Type B pancreatic cell (in vitro differentiated cells): ENCODE measurements at regions not wholly inside any gene's neighbourhood (a gene's known extent, or its start where the extent isn't known, plus 50 kb on each side); places are given as distances from the start of the nearest gene placed in this dataset.
"Not testable (repeated sequence)": the region's sequence is repeated elsewhere in the genome, so short reads cannot be mapped to it uniquely, and the experiment has no call there.

Experiments used
- DNase-seq: peaks from one replicate; pipeline ENCODE4 v3.0.0; 2021; ENCODE audit warnings: mixed read lengths; ENCODE audit not compliant: unreplicated experiment; ENCODE audit errors: extremely low spot score
- H3K27ac Mint-ChIP-seq: 2 replicates; pipeline ENCODE4 v1.8.0; 2021; ENCODE audit warnings: mild to moderate bottlenecking, mixed read lengths
- H3K27me3 Mint-ChIP-seq: 2 replicates; pipeline ENCODE4 v1.8.0; 2021; ENCODE audit warnings: mixed read lengths
- H3K36me3 Mint-ChIP-seq: 2 replicates; pipeline ENCODE4 v1.8.0; 2021; ENCODE audit warnings: mixed read lengths
- H3K4me1 Mint-ChIP-seq: one replicate; pipeline ENCODE4 v1.8.0; 2021; ENCODE audit warnings: mixed read lengths; ENCODE audit not compliant: unreplicated experiment
- H3K4me3 Mint-ChIP-seq: 2 replicates; pipeline ENCODE4 v1.8.0; 2021; ENCODE audit warnings: mild to moderate bottlenecking, mixed read lengths
- H3K9me3 Mint-ChIP-seq: 2 replicates; pipeline ENCODE4 v1.8.0; 2021; ENCODE audit warnings: mixed read lengths
- CTCF ChIP-seq: fragments of 200-600 bp; sonication (generic); conservative IDR thresholded peaks from 2 replicates; pipeline ENCODE4 v1.5.0; 2021; ENCODE audit warnings: antibody characterized with exemption, mild to moderate bottlenecking

- H3K4me3 Mint-ChIP-seq = no peak overlapping the region
- H3K36me3 Mint-ChIP-seq = no peaks in the 10 kb centered on the region
- no peak overlapping the region for H3K27ac Mint-ChIP-seq
- H3K27me3 Mint-ChIP-seq = peaks cover 3% of the 10 kb centered on the region
- no peak for TF ChIP-seq CTCF
- no peaks in the 10 kb centered on the region for H3K4me1 Mint-ChIP-seq
- H3K9me3 Mint-ChIP-seq = no peaks in the 10 kb centered on the region
- no peak for DNase-seq
These were observed 211.0 kb upstream of the POGK start for GRCh38 chr1:166628259-166628658.

GRCh38 chr1:166629946-166630345 lies 209.3 kb upstream of the POGK start:
- TF ChIP-seq CTCF = no peak
- H3K27ac Mint-ChIP-seq = no peak overlapping the region
- H3K4me1 Mint-ChIP-seq = no peaks in the 10 kb centered on the region
- H3K9me3 Mint-ChIP-seq = no peaks in the 10 kb centered on the region
- H3K4me3 Mint-ChIP-seq = no peak overlapping the region
- no peak for DNase-seq
- H3K27me3 Mint-ChIP-seq = peaks cover 8% of the 10 kb centered on the region
- no peaks in the 10 kb centered on the region for H3K36me3 Mint-ChIP-seq

GRCh38 chr1:166630369-166630768 lies 208.9 kb upstream of the POGK start:
- no peak overlapping the region for H3K4me3 Mint-ChIP-seq
- no peak overlapping the region for H3K27ac Mint-ChIP-seq
- H3K9me3 Mint-ChIP-seq = no peaks in the 10 kb centered on the region
- no peaks in the 10 kb centered on the region for H3K4me1 Mint-ChIP-seq
- DNase-seq = no peak
- peaks cover 12% of the 10 kb centered on the region for H3K27me3 Mint-ChIP-seq
- no peak for TF ChIP-seq CTCF
- H3K36me3 Mint-ChIP-seq = no peaks in the 10 kb centered on the region

GRCh38 chr1:166638137-166638536 lies 201.1 kb upstream of the POGK start:
- H3K36me3 Mint-ChIP-seq = no peaks in the 10 kb centered on the region
- H3K27me3 Mint-ChIP-seq = peaks cover 9% of the 10 kb centered on the region
- DNase-seq = no peak
- H3K27ac Mint-ChIP-seq = no peak overlapping the region
- no peak overlapping the region for H3K4me3 Mint-ChIP-seq
- H3K9me3 Mint-ChIP-seq = no peaks in the 10 kb centered on the region
- no peaks in the 10 kb centered on the region for H3K4me1 Mint-ChIP-seq
- no peak for TF ChIP-seq CTCF

- not testable (repeated sequence) for DNase-seq, H3K36me3 Mint-ChIP-seq, H3K27ac Mint-ChIP-seq, H3K4me3 Mint-ChIP-seq, H3K4me1 Mint-ChIP-seq, H3K9me3 Mint-ChIP-seq, H3K27me3 Mint-ChIP-seq
These were observed 182.0 kb upstream of the POGK start for GRCh38 chr1:166657228-166657627.

- not testable (repeated sequence) for H3K27ac Mint-ChIP-seq, H3K27me3 Mint-ChIP-seq, H3K4me1 Mint-ChIP-seq
These were observed 172.5 kb upstream of the POGK start for GRCh38 chr1:166666790-166667189.

GRCh38 chr1:166667600-166667999 lies 171.7 kb upstream of the POGK start:
- DNase-seq, H3K4me1 Mint-ChIP-seq, H3K36me3 Mint-ChIP-seq, H3K4me3 Mint-ChIP-seq, H3K27me3 Mint-ChIP-seq, H3K27ac Mint-ChIP-seq, H3K9me3 Mint-ChIP-seq: not testable (repeated sequence)

More at GRCh38 chr1:166666790-166667189, 172.5 kb upstream of the POGK start:
- not testable (repeated sequence) for H3K36me3 Mint-ChIP-seq, H3K9me3 Mint-ChIP-seq, H3K4me3 Mint-ChIP-seq, DNase-seq
